ENCODE measurements at regions not wholly inside any gene's neighbourhood (a gene's known extent, or its start where the extent isn't known, plus 50 kb on each side); places are given as distances from the start of the nearest gene placed in this dataset.
A peak's percentile ranks its signal among the peaks of the same experiment; 100 is the strongest.

DNA sequence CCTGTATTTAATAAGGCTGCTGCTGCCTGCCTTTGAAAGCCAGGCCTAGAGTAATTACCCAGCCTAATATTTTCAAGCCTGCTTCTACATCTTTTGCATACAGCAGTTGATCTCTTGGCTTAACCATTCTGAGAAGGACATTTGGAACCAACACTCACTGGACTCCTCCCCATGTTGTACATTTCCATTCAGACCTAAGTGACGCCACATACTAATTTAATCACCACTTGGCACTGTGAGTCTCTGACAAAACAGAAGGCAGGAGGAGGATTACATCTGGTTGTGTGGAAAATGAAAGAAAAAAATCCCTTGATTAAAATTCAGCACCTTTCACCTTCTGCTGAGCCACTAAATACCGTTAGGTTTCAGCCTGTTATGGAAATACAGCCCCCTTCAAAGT, 102.2 kb upstream of the ARRDC4 start:
- FAIRE-seq: no peak

DNA sequence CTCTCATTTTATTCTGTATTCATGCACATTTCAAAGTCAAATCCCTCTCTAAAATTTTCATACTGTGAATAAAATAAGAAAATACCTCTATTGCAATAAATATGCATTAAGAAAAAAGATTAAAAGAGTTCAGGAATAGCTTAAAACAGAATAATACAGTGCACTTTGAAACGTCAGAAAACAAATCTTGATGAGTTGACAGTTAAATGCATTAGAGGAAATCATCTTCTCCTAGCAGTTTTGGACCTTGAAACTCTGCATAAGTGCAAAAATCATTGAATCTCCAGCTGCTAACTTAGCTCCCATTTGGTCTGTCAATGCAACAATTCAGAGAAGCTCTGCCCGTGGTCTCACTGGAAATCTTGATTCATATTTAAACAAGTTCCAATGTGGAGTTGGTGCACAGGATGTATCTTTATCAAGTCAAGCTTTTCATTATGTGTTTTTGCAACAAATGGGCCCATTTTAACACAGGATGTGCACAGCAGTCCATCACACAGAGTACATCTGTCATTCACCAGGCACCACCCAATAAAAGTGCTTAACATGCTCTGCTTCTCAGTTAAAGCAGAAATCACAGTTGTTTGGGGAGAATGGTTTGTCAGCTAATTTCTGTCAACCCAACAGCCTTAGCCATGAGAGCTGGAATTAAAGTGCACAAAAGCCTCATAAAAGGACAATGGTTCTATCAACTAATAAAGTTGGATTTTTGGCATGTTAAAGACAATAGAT, 98.8 kb upstream of the ARRDC4 start:
- no peak for FAIRE-seq

GRCh38 chr15:97866959-97867358, 93.5 kb upstream of the ARRDC4 start:
- no peak for FAIRE-seq

- FAIRE-seq: no peak
These were observed 92.6 kb upstream of the ARRDC4 start for GRCh38 chr15:97867870-97868269.

GRCh38 chr15:97868981-97869380, 91.5 kb upstream of the ARRDC4 start:
- FAIRE-seq: no peak

DNA sequence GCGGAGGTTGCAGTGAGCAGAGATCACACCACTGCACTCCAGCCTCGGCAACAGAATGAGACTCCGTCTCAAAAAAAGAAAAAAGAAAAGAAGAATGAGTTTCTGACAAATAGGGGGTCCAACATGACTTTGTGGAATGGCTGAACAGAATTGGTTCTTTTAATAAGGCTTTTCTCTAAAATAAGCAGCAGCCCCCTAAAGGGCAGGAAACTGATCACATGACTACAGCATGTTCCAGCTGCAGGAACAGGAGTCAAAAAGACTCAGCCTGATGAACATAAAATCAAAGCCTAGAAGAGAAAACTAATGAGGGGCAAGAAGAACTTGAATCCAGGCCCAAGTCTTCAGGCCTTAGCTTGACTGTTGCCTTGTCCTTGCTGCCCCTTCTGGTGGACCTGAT, 89.7 kb upstream of the ARRDC4 start:
- no peak for FAIRE-seq

DNA sequence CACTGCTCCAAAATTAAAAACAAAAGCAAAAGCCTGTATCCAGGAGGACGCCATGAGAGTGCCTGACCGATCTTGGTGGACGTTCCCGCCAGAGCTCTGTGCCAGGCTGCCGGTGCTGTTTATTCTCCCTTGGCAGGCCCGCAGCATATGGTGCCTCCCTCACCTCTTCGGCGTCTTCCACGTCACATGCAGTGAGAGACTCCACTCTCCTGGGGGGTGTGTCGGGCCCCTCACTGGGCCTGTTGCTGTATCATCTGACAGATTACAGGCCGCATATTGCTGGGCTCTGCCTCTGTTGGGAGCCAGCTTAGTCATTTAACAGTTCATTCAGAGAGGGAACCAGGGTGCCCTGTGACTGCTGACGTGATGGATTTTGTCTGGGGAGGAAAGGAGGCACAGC, 86.4 kb upstream of the ARRDC4 start:
- no peak for FAIRE-seq

DNA sequence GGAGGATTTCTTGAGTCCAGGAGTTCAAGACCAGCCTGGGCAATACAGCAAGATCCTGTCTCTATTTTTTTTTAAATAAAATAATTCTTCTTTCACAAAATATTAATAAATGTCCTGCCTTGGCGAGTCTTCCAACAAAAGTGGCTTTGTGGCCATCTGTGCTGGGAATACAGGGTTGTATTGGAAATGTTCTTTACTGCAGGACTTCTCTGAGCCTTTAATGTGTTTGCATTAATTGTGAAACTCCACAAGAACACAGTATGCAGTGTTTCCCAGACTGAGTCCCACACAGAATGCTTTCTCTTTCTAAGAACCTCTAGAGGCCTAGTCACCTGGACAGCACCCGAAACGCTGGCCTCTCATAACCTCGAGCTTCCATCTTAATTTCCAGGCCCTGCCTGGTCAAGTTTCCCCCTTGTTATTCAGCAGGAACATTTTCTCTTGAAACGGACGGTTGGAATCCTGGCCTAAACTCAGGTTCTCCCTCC, 85.4 kb upstream of the ARRDC4 start:
- no peak for FAIRE-seq

DNA sequence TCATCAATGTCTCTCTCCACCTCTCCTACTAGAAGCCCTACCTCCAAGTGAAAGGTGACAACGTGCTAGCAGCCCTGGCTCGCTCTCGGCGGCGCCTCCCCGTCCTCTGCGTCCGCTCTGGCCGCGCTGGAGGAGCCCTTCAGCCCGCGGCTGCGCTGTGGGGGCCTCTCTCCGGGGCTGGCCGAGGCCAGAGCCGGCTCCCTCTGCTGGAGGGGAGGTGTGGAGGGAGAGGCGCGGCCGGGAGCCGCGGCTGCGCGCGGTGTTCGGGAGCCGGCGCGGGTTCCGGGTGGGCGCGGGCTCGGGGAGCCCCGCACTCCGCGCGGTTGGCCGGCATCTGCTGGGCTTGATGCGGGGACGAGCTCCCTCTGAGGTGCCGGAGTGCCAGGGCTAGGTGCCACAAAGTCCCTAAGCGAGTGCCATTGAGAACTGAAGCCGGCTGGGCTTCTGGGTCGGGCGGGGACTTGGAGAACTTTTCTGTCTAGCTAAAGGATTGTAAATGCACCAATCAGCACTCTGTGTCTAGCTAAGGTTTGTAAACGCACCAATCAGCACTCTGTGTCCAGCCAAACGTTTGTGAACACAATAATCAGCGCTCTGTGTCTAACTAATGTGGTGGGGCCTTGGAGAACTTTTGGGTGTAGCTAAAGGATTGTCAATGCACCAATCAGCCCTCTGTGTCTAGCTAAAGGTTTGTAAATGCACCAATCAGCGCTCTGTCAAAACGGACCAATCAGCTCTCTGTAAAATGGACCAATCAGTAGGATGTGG, 84.8 kb upstream of the ARRDC4 start:
- no peak for FAIRE-seq

GRCh38 chr15:97876281-97876675, 84.2 kb upstream of the ARRDC4 start:
- no peak for FAIRE-seq

- no peak for FAIRE-seq
These were observed 79.0 kb upstream of the ARRDC4 start for GRCh38 chr15:97881346-97881965.

GRCh38 chr15:97884513-97885131, 75.9 kb upstream of the ARRDC4 start:
- FAIRE-seq: no peak

GRCh38 chr15:97890307-97890706, 70.2 kb upstream of the ARRDC4 start:
- no peak for FAIRE-seq

GRCh38 chr15:97892167-97892938, 68.2 kb upstream of the ARRDC4 start:
- no peak for FAIRE-seq

DNA sequence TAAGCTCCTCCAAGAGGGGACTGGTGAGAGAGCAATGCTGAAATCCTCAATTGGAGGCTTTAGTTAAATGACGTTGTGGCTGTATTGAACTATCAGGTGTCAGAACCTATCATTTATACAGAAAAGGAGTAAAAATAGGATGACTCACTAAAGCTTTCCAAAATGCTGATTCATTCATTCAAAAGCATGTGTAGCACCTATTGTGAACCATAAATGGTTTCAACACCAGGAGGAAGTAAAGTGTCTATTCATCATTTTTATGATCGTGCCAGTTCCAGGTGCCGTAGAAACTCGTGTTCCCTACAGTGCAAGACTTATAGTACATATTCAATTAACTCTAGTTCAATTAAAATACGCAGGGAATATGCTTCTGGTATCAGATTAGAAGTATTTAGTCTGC, 66.5 kb upstream of the ARRDC4 start:
- FAIRE-seq: no peak

DNA sequence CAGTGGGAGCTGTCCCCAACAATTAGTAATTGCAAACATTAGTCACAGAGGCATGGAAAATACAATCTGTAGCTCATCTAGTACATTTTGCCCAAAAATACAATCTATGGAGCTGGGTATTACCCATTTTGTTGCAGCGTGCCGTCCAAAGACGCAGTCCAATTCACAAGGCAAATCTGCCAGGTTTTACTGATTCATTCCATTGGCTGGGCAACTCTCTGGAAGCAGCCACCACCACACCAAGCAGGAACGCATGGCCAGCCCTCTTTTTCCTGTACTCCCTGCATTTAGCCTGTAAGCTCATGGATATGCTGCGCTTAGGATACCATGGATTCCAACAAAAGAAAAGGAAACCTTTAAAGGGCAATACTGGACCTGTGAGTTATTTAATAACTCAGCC, 60.5 kb upstream of the ARRDC4 start:
- FAIRE-seq: no peak

DNA sequence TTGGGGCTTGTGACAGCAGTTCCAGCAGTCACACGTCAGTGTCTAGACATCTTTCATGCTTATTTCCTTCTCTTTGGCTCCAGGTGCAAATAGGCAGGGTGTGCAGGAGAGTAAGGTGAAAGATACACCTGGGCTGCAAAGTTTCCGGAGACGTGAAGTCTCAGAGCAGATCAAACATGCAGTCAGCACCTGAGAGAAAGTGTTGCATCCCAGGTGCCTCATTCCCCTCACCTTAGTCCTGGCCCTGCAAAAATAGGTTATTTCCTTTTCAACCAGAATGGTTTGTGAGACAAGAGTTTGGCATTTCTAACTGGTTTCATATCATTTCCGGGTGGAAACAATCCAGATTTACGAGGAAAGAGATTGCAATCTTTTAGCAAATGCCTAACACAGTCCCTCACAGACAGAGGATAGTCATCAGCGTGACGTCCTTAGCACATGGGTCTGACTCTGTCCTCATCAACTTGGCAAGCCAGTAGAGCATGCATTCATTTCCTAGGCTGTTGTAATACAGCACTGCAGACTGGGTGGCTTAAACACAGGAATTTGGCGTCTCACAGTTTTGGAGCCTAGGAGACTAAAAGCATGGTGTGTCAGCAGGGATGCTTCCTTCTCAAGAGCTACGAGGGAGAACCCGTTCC, 58.2 kb upstream of the ARRDC4 start:
- FAIRE-seq: no peak

- no peak for FAIRE-seq
These were observed 56.9 kb upstream of the ARRDC4 start for GRCh38 chr15:97903560-97903959.

- FAIRE-seq: no peak
These were observed 56.4 kb upstream of the ARRDC4 start for GRCh38 chr15:97903971-97904572.

GRCh38 chr15:97909291-97909891, 51.1 kb upstream of the ARRDC4 start:
- peak; percentile 72 for FAIRE-seq

Data from TTC549 (cell line).